ENCODE measurements at regions not wholly inside any gene's neighbourhood (a gene's known extent, or its start where the extent isn't known, plus 50 kb on each side); places are given as distances from the start of the nearest gene placed in this dataset.

DNA sequence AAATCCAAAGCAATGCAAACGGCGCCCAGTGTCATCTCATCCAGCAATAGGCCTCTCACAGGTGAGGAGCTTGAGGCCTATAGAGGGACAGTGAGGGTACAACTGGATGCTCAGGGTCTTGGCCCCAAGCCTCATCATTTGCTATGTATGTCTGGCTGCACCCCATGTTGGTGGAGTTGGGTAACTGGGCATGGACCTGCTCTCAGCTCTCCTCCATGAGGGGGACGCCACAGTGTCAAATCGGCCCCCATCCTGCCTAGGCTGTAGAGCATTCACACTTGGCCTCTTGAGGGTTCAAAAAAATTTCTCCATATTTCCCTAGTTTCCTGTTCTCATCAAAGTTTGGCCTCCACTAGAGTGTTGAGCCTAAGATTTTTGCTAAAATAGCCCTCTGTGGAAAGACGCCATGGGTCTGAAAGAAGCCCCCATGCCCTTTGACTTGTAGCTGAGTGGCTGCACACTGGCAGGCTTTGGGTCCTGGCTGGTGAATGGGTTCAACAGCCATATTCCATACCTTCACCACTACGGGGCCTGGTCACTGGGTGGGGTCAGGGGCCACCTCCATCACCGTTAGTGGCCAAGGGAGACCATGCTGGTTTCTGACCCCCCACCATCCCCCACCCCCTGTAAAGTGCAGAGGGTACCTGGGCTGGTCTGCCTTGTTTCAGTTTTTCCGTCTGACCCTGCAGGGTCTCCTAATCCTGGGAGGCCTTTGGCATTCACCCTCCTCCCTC, 132.3 kb upstream of the TBX20 start:
- BruUV-seq (replicated peaks), result no TSS peak
- no peak for DNase-seq (ENCODE audit: low spot score)
- Histone ChIP-seq H3K9me3 (ENCODE audit: low read depth, low read length, poor library complexity, severe bottlenecking) (no peaks in the 10 kb centered on the region), H3K4me1 (ENCODE audit: insufficient read depth, low read length, poor library complexity, severe bottlenecking) (no peaks in the 10 kb centered on the region), H3K27me3 (replicated peaks; ENCODE audit: insufficient read depth, low read depth, low read length, poor library complexity) (no peaks in the 10 kb centered on the region), H3K36me3 (ENCODE audit: insufficient read depth, low read length, poor library complexity, severe bottlenecking) (no peaks in the 10 kb centered on the region), H3K27ac (ENCODE audit: low read depth, low read length, poor library complexity, severe bottlenecking) (no peak overlapping the region), H3K4me3 (ENCODE audit: low read depth, low read length, poor library complexity, severe bottlenecking) (no peak overlapping the region)
- intact Hi-C loops (cut with micrococcal nuclease; ENCODE audit: unreplicated experiment), result no loop called here
- CTCF ChIA-PET, result no interaction called here
- TF ChIP-seq EZH2 (IDR thresholded peaks at IDR 0.05; ENCODE audit: borderline replicate concordance, low read depth, low read length, poor library complexity, severe bottlenecking) (no peak), CTCF (conservative IDR thresholded peaks at IDR 0.05; ENCODE audit: low read depth, low read length) (no peak)
- POLR2A ChIA-PET (ENCODE audit: low non-redundant PET), result no interaction called here

DNA sequence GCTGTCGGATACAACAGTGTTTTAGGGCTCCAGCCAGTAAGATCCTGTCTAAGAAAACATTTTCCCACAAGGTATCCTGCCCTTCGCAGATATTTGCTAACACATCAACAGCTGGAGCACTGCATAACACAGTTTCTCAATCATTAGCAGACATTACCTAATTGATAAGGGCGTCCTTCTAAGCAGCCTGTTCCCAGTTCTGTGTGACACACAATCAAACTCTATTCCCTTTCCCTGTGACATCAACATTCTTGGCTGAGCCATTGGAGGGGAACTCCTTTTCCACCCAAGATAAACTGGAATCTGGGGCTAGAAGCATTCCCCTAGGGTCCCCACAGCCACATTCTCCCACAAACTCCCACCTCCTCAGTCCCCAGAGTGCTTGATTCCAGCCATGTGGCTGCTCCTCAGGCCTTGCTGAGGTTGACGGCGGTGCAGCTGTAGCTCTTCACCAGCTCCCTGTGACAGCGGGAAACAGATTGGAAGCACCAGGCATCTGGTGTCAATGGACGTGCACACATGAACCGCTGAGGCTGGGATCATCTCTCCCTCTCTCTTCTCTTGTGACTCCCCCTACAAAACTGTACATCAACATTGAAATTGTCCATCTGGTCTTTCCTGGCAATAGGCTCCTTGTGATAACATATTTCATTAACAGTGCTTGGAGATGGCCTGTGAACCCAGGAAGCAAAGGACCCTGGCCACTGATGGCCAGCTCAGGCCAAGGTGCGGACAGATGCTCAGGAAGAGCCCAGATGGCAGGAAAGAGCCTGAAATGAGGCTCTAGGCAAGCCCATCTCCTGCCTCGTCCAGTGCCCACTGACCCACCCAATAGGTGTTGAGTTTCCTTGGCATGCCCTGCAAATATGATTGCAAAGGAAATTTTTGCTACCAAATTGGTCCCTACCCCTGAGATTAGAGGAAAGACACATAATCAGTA, 131.1 kb upstream of the TBX20 start:
- intact Hi-C loops (cut with micrococcal nuclease; ENCODE audit: unreplicated experiment), result no loop called here
- no peak overlapping the region for H3K27ac ChIP-seq (ENCODE audit: low read depth, low read length, poor library complexity, severe bottlenecking)
- TF ChIP-seq CTCF (conservative IDR thresholded peaks at IDR 0.05; ENCODE audit: low read depth, low read length), result no peak
- no peak for TF ChIP-seq EZH2 (IDR thresholded peaks at IDR 0.05; ENCODE audit: borderline replicate concordance, low read depth, low read length, poor library complexity, severe bottlenecking)
- no peaks in the 10 kb centered on the region for H3K9me3 ChIP-seq (ENCODE audit: low read depth, low read length, poor library complexity, severe bottlenecking)
- ChIA-PET CTCF (no interaction called here), POLR2A (ENCODE audit: low non-redundant PET) (interaction anchor here (0.6 kb wide), 1 partner anchor 736 kb away, joined by 3 read pairs; no protein-coding TSS in a partner anchor)
- no peak overlapping the region for H3K4me3 ChIP-seq (ENCODE audit: low read depth, low read length, poor library complexity, severe bottlenecking)
- no peak for DNase-seq (ENCODE audit: low spot score)
- no TSS peak for BruUV-seq (replicated peaks)
- no peaks in the 10 kb centered on the region for H3K27me3 ChIP-seq (replicated peaks; ENCODE audit: insufficient read depth, low read depth, low read length, poor library complexity)
- no peaks in the 10 kb centered on the region for H3K36me3 ChIP-seq (ENCODE audit: insufficient read depth, low read length, poor library complexity, severe bottlenecking)
- no peaks in the 10 kb centered on the region for H3K4me1 ChIP-seq (ENCODE audit: insufficient read depth, low read length, poor library complexity, severe bottlenecking)

DNA sequence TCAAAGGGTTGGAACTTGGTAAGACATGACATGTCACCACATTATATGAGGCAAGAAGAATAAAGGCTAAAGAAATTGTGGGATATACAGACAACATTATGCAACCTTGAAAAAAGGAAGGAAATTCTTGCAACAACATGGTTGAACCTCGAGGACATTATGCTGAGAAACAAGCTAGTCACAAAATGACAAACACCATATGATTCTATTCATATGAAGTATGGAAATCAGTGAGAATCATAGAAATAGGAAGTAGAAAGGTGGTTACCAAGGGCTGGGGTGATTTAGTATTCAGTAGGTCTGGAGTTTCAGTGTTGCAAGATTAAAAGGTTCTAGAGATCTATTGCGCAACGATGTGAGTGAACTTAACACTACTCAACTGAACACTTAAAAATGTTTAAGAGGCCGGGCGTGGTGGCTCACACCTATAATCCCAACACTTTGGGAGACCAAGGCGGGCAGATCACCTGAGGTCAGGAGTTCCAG, 126.9 kb upstream of the TBX20 start:
- no TSS peak for BruUV-seq (replicated peaks)
- Histone ChIP-seq H3K9me3 (ENCODE audit: low read depth, low read length, poor library complexity, severe bottlenecking) (no peaks in the 10 kb centered on the region), H3K36me3 (ENCODE audit: insufficient read depth, low read length, poor library complexity, severe bottlenecking) (no peaks in the 10 kb centered on the region), H3K4me1 (ENCODE audit: insufficient read depth, low read length, poor library complexity, severe bottlenecking) (no peaks in the 10 kb centered on the region), H3K4me3 (ENCODE audit: low read depth, low read length, poor library complexity, severe bottlenecking) (no peak overlapping the region), H3K27me3 (replicated peaks; ENCODE audit: insufficient read depth, low read depth, low read length, poor library complexity) (peaks cover 5% of the 10 kb centered on the region), H3K27ac (ENCODE audit: low read depth, low read length, poor library complexity, severe bottlenecking) (no peak overlapping the region)
- CTCF ChIA-PET, result no interaction called here
- DNase-seq (ENCODE audit: low spot score), result no peak
- POLR2A ChIA-PET (ENCODE audit: low non-redundant PET), result no interaction called here
- no peak for TF ChIP-seq CTCF (conservative IDR thresholded peaks at IDR 0.05; ENCODE audit: low read depth, low read length)
- intact Hi-C loops (cut with micrococcal nuclease; ENCODE audit: unreplicated experiment), result no loop called here
